ENCODE measurements at regions not wholly inside any gene's neighbourhood (a gene's known extent, or its start where the extent isn't known, plus 50 kb on each side); places are given as distances from the start of the nearest gene placed in this dataset.

DNA sequence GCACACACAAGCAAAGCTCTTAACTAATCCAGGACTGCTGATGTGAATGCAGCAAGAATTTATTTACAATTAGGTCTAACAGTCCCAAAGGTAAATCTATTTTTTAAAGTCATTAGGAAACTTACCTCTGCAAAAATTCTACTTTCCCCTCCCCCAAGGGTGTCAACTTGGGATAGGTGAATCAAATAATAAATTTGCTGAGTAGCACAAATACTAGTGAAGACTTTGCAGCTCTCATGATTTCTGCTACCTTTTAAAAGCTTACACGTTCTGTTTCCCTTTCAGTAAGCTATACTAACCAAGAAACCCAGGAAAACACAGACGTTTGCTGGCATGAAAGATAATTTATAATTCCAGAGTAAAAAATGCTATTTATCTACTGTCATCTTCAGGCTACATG lies 296.6 kb upstream of the SLC7A11 start:
- Histone ChIP-seq H3K36me3 (ENCODE audit: control insufficient read depth, low read length) (no peaks in the 10 kb centered on the region), H3K79me2 (ENCODE audit: control insufficient read depth, low read length) (no peaks in the 10 kb centered on the region), H3K4me2 (ENCODE audit: low read length) (no peak overlapping the region), H3K9me3 (ENCODE audit: control insufficient read depth, insufficient read depth, low read length) (no peaks in the 10 kb centered on the region), H3F3A (ENCODE audit: control insufficient read depth, insufficient read depth) (no peaks in the 10 kb centered on the region), H3K4me1 (ENCODE audit: control insufficient read depth, low read length) (no peaks in the 10 kb centered on the region), H3K27me3 (ENCODE audit: control insufficient read depth, low read length) (no peaks in the 10 kb centered on the region), H4K20me1 (ENCODE audit: control insufficient read depth, insufficient read depth, low read depth, low read length) (no peaks in the 10 kb centered on the region), H3K4me3 (ENCODE audit: low read length) (no peak overlapping the region), H3K27ac (ENCODE audit: low read depth, low read length) (no peak overlapping the region), H3K9me2 (replicated peaks; ENCODE audit: control insufficient read depth, low read length) (no peaks in the 10 kb centered on the region)
- TF ChIP-seq CTCF (IDR thresholded peaks at IDR 0.05; ENCODE audit: low read depth, low read length, poor library complexity, severe bottlenecking), result no peak
- TF ChIP-seq EZH2phosphoT487 (IDR thresholded peaks at IDR 0.05; ENCODE audit: borderline replicate concordance, low read length), result no peak

DNA sequence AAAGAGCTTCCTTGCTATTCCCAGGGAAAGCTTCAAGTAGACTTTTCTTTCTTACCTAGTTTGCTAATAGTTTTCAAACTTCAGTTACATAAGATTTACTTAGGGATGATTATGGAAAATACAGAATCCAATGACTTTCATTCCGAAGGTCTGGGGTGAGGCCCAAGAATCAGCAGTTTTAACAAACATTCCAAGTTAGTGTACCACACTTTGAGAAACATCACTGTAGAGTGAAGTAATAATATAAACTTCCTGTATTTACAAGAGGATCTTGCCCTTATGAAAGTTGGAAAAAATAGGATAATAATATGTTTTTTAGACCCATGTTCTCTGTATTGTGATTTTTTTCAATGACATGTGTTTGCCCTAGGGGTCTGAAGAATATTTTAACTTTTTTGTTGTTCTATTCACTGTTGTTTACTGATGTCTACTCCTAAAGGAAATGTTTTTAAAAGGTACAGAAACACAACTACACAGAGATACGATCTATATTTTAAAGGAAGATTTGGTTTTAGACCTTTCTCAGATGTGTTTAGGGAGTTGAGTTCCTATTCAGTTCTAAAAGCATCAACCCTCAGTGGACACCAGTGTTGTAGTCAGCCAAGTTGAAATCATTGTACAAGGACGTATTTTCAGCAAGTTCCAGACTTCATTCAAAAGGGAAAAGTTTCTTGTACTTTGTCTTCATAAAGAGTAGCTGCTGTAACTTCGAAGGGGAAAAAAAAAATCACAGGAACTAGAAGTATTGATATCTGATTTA lies 295.8 kb upstream of the SLC7A11 start:
- H3K36me3 ChIP-seq (ENCODE audit: control insufficient read depth, low read length), result no peaks in the 10 kb centered on the region
- no peak overlapping the region for H3K27ac ChIP-seq (ENCODE audit: low read depth, low read length)
- no peaks in the 10 kb centered on the region for H3K79me2 ChIP-seq (ENCODE audit: control insufficient read depth, low read length)
- no peak overlapping the region for H3K4me3 ChIP-seq (ENCODE audit: low read length)
- no peaks in the 10 kb centered on the region for H3K4me1 ChIP-seq (ENCODE audit: control insufficient read depth, low read length)
- H3K4me2 ChIP-seq (ENCODE audit: low read length), result no peak overlapping the region
- no peaks in the 10 kb centered on the region for H3K27me3 ChIP-seq (ENCODE audit: control insufficient read depth, low read length)
- H4K20me1 ChIP-seq (ENCODE audit: control insufficient read depth, insufficient read depth, low read depth, low read length), result no peaks in the 10 kb centered on the region
- TF ChIP-seq CTCF (IDR thresholded peaks at IDR 0.05; ENCODE audit: low read depth, low read length, poor library complexity, severe bottlenecking) (no peak), EZH2phosphoT487 (IDR thresholded peaks at IDR 0.05; ENCODE audit: borderline replicate concordance, low read length) (no peak)
- H3K9me3 ChIP-seq (ENCODE audit: control insufficient read depth, insufficient read depth, low read length), result no peaks in the 10 kb centered on the region
- H3K9me2 ChIP-seq (replicated peaks; ENCODE audit: control insufficient read depth, low read length), result no peaks in the 10 kb centered on the region
- no peaks in the 10 kb centered on the region for H3F3A ChIP-seq (ENCODE audit: control insufficient read depth, insufficient read depth)

DNA sequence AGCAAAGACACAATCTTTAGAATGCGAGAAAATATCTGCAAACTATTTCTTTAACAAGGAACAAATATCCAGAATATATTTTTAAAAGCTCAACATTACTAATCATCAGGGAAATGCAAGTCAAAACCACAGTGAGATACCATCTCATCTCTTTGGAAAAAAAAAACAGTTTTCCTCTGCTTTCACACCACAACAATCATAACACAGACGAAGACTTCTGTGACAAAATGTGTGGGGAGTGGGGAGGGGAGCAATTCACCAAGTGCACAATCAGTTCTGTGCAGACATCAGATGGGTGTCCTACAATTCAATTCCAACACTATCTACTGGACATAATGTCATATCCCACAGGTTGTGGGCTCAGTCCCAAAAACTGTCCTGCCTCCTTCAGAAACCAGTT lies 293.2 kb upstream of the SLC7A11 start:
- no peak for TF ChIP-seq EZH2phosphoT487 (IDR thresholded peaks at IDR 0.05; ENCODE audit: borderline replicate concordance, low read length)
- no peak for TF ChIP-seq CTCF (IDR thresholded peaks at IDR 0.05; ENCODE audit: low read depth, low read length, poor library complexity, severe bottlenecking)
- Histone ChIP-seq H4K20me1 (ENCODE audit: control insufficient read depth, insufficient read depth, low read depth, low read length) (no peaks in the 10 kb centered on the region), H3K4me1 (ENCODE audit: control insufficient read depth, low read length) (no peaks in the 10 kb centered on the region), H3K4me2 (ENCODE audit: low read length) (no peak overlapping the region), H3F3A (ENCODE audit: control insufficient read depth, insufficient read depth) (no peaks in the 10 kb centered on the region), H3K36me3 (ENCODE audit: control insufficient read depth, low read length) (no peaks in the 10 kb centered on the region), H3K27ac (ENCODE audit: low read depth, low read length) (no peak overlapping the region), H3K27me3 (ENCODE audit: control insufficient read depth, low read length) (no peaks in the 10 kb centered on the region), H3K9me3 (ENCODE audit: control insufficient read depth, insufficient read depth, low read length) (no peaks in the 10 kb centered on the region), H3K4me3 (ENCODE audit: low read length) (no peak overlapping the region), H3K79me2 (ENCODE audit: control insufficient read depth, low read length) (no peaks in the 10 kb centered on the region), H3K9me2 (replicated peaks; ENCODE audit: control insufficient read depth, low read length) (no peaks in the 10 kb centered on the region)

Data from DOHH2 (cell line).